ENCODE measurements at regions not wholly inside any gene's neighbourhood (a gene's known extent, or its start where the extent isn't known, plus 50 kb on each side); places are given as distances from the start of the nearest gene placed in this dataset.

- Histone ChIP-seq H3F3A (ENCODE audit: insufficient read depth, low read length, poor library complexity, severe bottlenecking) (no peaks in the 10 kb centered on the region), H3K4me2 (ENCODE audit: low read length) (no peak overlapping the region), H3K27ac (ENCODE audit: low read length) (no peak overlapping the region), H3K9me2 (ENCODE audit: insufficient read depth, low read length) (no peaks in the 10 kb centered on the region), H3K27me3 (ENCODE audit: insufficient read depth, low read depth, low read length) (no peaks in the 10 kb centered on the region), H4K20me1 (ENCODE audit: insufficient read depth) (no peaks in the 10 kb centered on the region), H3K36me3 (ENCODE audit: insufficient read depth, low read length) (no peaks in the 10 kb centered on the region), H2AFZ (ENCODE audit: low read depth, low read length) (no peak overlapping the region), H3K9me3 (ENCODE audit: low read length) (no peaks in the 10 kb centered on the region), H3K9ac (ENCODE audit: low read length) (no peak overlapping the region), H3K4me3 (ENCODE audit: low read length) (no peak overlapping the region), H3K79me2 (replicated peaks; ENCODE audit: insufficient read depth, low read length) (no peaks in the 10 kb centered on the region)
- TF ChIP-seq EZH2 (IDR thresholded peaks at IDR 0.05; ENCODE audit: borderline replicate concordance, insufficient read depth, low read length, poor library complexity, severe bottlenecking) (no peak), MXI1 (conservative IDR thresholded peaks at IDR 0.05; ENCODE audit: poor library complexity, severe bottlenecking) (no peak), TAF1 (IDR thresholded peaks at IDR 0.05; ENCODE audit: low read depth) (no peak), RAD21 (conservative IDR thresholded peaks at IDR 0.05) (no peak), CTCF (IDR thresholded peaks at IDR 0.05; ENCODE audit: poor library complexity, severe bottlenecking) (no peak), SMC3 (conservative IDR thresholded peaks at IDR 0.05; ENCODE audit: poor library complexity) (no peak), POLR2AphosphoS5 (IDR thresholded peaks at IDR 0.05) (no peak), REST (IDR thresholded peaks at IDR 0.05; ENCODE audit: borderline replicate concordance) (no peak)
These were observed 477.9 kb upstream of the HTR2A start for GRCh38 chr13:47374741-47375140.

- no peaks in the 10 kb centered on the region for H3K27me3 ChIP-seq (ENCODE audit: insufficient read depth, low read depth, low read length)
- no peaks in the 10 kb centered on the region for H4K20me1 ChIP-seq (ENCODE audit: insufficient read depth)
- no peak overlapping the region for H3K4me2 ChIP-seq (ENCODE audit: low read length)
- TF ChIP-seq RAD21 (conservative IDR thresholded peaks at IDR 0.05) (no peak), REST (IDR thresholded peaks at IDR 0.05; ENCODE audit: borderline replicate concordance) (no peak), EZH2 (IDR thresholded peaks at IDR 0.05; ENCODE audit: borderline replicate concordance, insufficient read depth, low read length, poor library complexity, severe bottlenecking) (no peak), CTCF (IDR thresholded peaks at IDR 0.05; ENCODE audit: poor library complexity, severe bottlenecking) (no peak), MXI1 (conservative IDR thresholded peaks at IDR 0.05; ENCODE audit: poor library complexity, severe bottlenecking) (no peak), POLR2AphosphoS5 (IDR thresholded peaks at IDR 0.05) (no peak), TAF1 (IDR thresholded peaks at IDR 0.05; ENCODE audit: low read depth) (no peak), SMC3 (conservative IDR thresholded peaks at IDR 0.05; ENCODE audit: poor library complexity) (no peak), EP300 (conservative IDR thresholded peaks at IDR 0.05; ENCODE audit: poor library complexity, severe bottlenecking) (no peak)
- no peaks in the 10 kb centered on the region for H3K9me3 ChIP-seq (ENCODE audit: low read length)
- no peaks in the 10 kb centered on the region for H3K79me2 ChIP-seq (replicated peaks; ENCODE audit: insufficient read depth, low read length)
- H2AFZ ChIP-seq (ENCODE audit: low read depth, low read length): no peak overlapping the region
- H3K9me2 ChIP-seq (ENCODE audit: insufficient read depth, low read length): no peaks in the 10 kb centered on the region
- H3K36me3 ChIP-seq (ENCODE audit: insufficient read depth, low read length): no peaks in the 10 kb centered on the region
- H3K9ac ChIP-seq (ENCODE audit: low read length): no peak overlapping the region
- no peak overlapping the region for H3K27ac ChIP-seq (ENCODE audit: low read length)
- no peak overlapping the region for H3K4me3 ChIP-seq (ENCODE audit: low read length)
- no peaks in the 10 kb centered on the region for H3F3A ChIP-seq (ENCODE audit: insufficient read depth, low read length, poor library complexity, severe bottlenecking)
These were observed 475.9 kb upstream of the HTR2A start for GRCh38 chr13:47372751-47373150.

All from neural cell (in vitro differentiated cells).